MCF 10A (cell line): ENCODE measurements at regions not wholly inside any gene's neighbourhood (a gene's known extent, or its start where the extent isn't known, plus 50 kb on each side); places are given as distances from the start of the nearest gene placed in this dataset.

Experiments used
- BruUV-seq: library from RNA; stranded (reverse); fragments of 400-500 nt; replicated peaks from 2 replicates; lab custom pipeline; 2021; lab: Mats Ljungman, UMichigan
- CTCF ChIA-PET: fragments of 300-600 bp; sonication (Branson Sonifier 250); formaldehyde crosslinking; extraction: SDS; loops from one replicate; lab custom pipeline; 2021; ENCODE audit warnings: antibody characterized with exemption, inconsistent platforms; lab: Yijun Ruan, JAX
- POLR2A ChIA-PET: fragments of 300-600, 350-650 bp; sonication (Branson Sonifier 250); formaldehyde crosslinking; extraction: SDS; loops from one replicate; lab custom pipeline; 2020; ENCODE audit warnings: antibody characterized with exemption, inconsistent platforms; lab: Yijun Ruan, JAX
- DNase-seq: peaks from one replicate; pipeline ENCODE4 v3.0.0-alpha.2; 2018; ENCODE audit not compliant: unreplicated experiment
- H3K27ac Mint-ChIP-seq: one replicate; pipeline ENCODE4 v1.8.0; 2022; ENCODE audit warnings: mild to moderate bottlenecking, low read depth, mixed read lengths; ENCODE audit not compliant: unreplicated experiment
- H3K27me3 Mint-ChIP-seq: one replicate; pipeline ENCODE4 v1.8.0; 2022; ENCODE audit warnings: mixed read lengths; ENCODE audit not compliant: insufficient read depth, unreplicated experiment
- H3K36me3 Mint-ChIP-seq: one replicate; pipeline ENCODE4 v1.8.0; 2022; ENCODE audit warnings: mild to moderate bottlenecking, moderate library complexity, mixed read lengths; ENCODE audit not compliant: insufficient read depth, unreplicated experiment
- H3K4me1 Mint-ChIP-seq: one replicate; pipeline ENCODE4 v1.8.0; 2022; ENCODE audit warnings: mixed read lengths; ENCODE audit not compliant: insufficient read depth, unreplicated experiment
- H3K4me3 Mint-ChIP-seq: one replicate; pipeline ENCODE4 v1.8.0; 2022; ENCODE audit warnings: mild to moderate bottlenecking, moderate library complexity, mixed read lengths; ENCODE audit not compliant: unreplicated experiment
- H3K9me3 Mint-ChIP-seq: one replicate; pipeline ENCODE4 v1.8.0; 2022; ENCODE audit warnings: mixed read lengths; ENCODE audit not compliant: unreplicated experiment
- intact Hi-C: fragments of 100-400 bp; cut with micrococcal nuclease; formaldehyde crosslinking; loops from 2 replicates; pipeline ENCODE4 v1.14.1; 2022
- TF ChIP-seq, protein P1 (sequence below): fragments of 200-600 bp; IDR thresholded peaks from one replicate; pipeline ENCODE4 v1.8.0; 2022; ENCODE audit warnings: antibody characterized with exemption, mild to moderate bottlenecking; ENCODE audit not compliant: unreplicated experiment

DNA sequence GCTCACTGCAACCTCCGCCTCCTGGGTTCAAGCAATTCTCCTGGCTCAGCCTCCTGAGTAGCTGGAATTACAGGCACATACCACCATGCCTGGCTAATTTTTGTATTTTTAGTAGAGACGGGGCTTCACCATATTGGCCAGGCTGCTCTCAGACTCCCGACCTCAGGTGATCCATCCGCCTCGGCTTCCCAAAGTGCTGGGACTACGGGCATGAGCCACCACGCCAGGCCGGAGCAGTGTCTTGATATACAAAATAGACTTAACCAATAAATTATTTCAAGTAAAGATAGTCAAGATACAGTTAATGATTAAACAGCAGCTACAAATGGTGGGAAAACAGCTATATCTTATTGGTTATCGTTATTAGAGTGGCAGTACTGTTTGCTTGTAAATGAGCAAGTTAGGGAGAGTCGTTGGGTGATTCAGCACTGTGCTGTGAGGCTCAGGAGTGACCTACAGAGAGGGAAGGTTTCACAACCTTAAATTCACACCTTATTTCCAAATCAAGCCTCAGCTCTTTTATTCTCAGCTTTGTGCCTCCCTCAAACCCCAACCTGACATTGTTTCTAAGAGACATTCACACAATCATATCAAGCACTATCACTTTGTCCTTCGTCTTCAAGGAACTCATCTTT is 1128.4 kb upstream of the MAP3K7 start:
- H3K4me3 Mint-ChIP-seq = no peak overlapping the region
- no peaks in the 10 kb centered on the region for H3K27me3 Mint-ChIP-seq
- TF ChIP-seq, protein P1, sequence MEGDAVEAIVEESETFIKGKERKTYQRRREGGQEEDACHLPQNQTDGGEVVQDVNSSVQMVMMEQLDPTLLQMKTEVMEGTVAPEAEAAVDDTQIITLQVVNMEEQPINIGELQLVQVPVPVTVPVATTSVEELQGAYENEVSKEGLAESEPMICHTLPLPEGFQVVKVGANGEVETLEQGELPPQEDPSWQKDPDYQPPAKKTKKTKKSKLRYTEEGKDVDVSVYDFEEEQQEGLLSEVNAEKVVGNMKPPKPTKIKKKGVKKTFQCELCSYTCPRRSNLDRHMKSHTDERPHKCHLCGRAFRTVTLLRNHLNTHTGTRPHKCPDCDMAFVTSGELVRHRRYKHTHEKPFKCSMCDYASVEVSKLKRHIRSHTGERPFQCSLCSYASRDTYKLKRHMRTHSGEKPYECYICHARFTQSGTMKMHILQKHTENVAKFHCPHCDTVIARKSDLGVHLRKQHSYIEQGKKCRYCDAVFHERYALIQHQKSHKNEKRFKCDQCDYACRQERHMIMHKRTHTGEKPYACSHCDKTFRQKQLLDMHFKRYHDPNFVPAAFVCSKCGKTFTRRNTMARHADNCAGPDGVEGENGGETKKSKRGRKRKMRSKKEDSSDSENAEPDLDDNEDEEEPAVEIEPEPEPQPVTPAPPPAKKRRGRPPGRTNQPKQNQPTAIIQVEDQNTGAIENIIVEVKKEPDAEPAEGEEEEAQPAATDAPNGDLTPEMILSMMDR = no peak
- H3K27ac Mint-ChIP-seq = no peak overlapping the region
- CTCF ChIA-PET = interaction anchor here (0.9 kb wide), 1 partner anchor 114 kb away, joined by 3 read pairs; no protein-coding TSS in a partner anchor
- peaks cover 19% of the 10 kb centered on the region for H3K4me1 Mint-ChIP-seq
- no TSS peak for BruUV-seq
- POLR2A ChIA-PET = no interaction called here
- intact Hi-C loops = no loop called here
- peak; percentile 22 for DNase-seq
- H3K36me3 Mint-ChIP-seq = no peaks in the 10 kb centered on the region
- no peaks in the 10 kb centered on the region for H3K9me3 Mint-ChIP-seq

DNA sequence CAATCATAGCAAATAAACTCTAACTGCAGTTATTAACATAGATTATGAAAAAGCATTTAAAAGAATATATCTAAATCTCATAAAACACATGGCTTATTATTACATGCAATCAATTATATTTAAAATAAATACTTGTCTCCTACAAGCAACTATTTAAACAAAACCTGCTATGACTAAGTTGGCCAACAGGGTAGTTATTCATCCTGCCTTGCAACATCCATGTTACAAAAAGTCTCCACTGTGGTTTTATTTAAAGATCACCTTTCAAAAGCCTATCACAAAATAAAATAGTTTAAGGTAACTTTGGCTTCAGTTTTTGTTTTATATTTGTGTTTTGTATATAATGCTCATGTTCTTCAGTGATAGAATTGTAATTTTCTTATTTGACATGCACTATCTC is 1127.0 kb upstream of the MAP3K7 start:
- Mint-ChIP-seq H3K36me3 (no peaks in the 10 kb centered on the region), H3K4me3 (no peak overlapping the region), H3K9me3 (no peaks in the 10 kb centered on the region), H3K27me3 (no peaks in the 10 kb centered on the region), H3K27ac (no peak overlapping the region), H3K4me1 (peaks cover 19% of the 10 kb centered on the region)
- TF ChIP-seq, protein P1 = peak; percentile 8
- ChIA-PET POLR2A (interaction anchor here (0.7 to 1.3 kb wide), 2 partner anchors 11 to 18 kb away, joined by 3 to 4 read pairs; no protein-coding TSS in a partner anchor), CTCF (interaction anchor here (0.9 kb wide), 1 partner anchor 51 kb away, joined by 3 read pairs; no protein-coding TSS in a partner anchor)
- BruUV-seq = no TSS peak
- intact Hi-C loops = no loop called here
- DNase-seq = peak; percentile 54

- H3K4me3 Mint-ChIP-seq = no peak overlapping the region
- no peaks in the 10 kb centered on the region for H3K27me3 Mint-ChIP-seq
- no peaks in the 10 kb centered on the region for H3K9me3 Mint-ChIP-seq
- H3K27ac Mint-ChIP-seq = no peak overlapping the region
- intact Hi-C loops = no loop called here
- ChIA-PET CTCF (interaction anchor here (0.7 kb wide), 1 partner anchor 407 kb away, joined by 3 read pairs; no protein-coding TSS in a partner anchor), POLR2A (interaction anchor here (0.6 kb wide), 1 partner anchor 12 kb away, joined by 3 read pairs; no protein-coding TSS in a partner anchor)
- H3K36me3 Mint-ChIP-seq = no peaks in the 10 kb centered on the region
- H3K4me1 Mint-ChIP-seq = peaks cover 19% of the 10 kb centered on the region
- TF ChIP-seq, protein P1 = no peak
- no peak for DNase-seq
- no TSS peak for BruUV-seq
Measured at GRCh38 chr6:91711518-91711917, 1124.6 kb upstream of the MAP3K7 start.

GRCh38 chr6:91710342-91710741 is 1123.5 kb upstream of the MAP3K7 start:
- Mint-ChIP-seq H3K36me3 (no peaks in the 10 kb centered on the region), H3K27me3 (no peaks in the 10 kb centered on the region), H3K4me1 (peaks cover 14% of the 10 kb centered on the region), H3K4me3 (no peak overlapping the region), H3K27ac (no peak overlapping the region), H3K9me3 (no peaks in the 10 kb centered on the region)
- no peak for DNase-seq
- no TSS peak for BruUV-seq
- TF ChIP-seq, protein P1 = no peak
- CTCF ChIA-PET = no interaction called here
- intact Hi-C loops = no loop called here
- POLR2A ChIA-PET = no interaction called here
